ENCODE measurements at regions not wholly inside any gene's neighbourhood (a gene's known extent, or its start where the extent isn't known, plus 50 kb on each side); places are given as distances from the start of the nearest gene placed in this dataset.

- DNase-seq, result no peak
These were observed 243.4 kb upstream of the STS start for GRCh38 chrX:6904156-6904555.

GRCh38 chrX:6898371-6898770 is 249.1 kb upstream of the STS start:
- DNase-seq, result no peak

GRCh38 chrX:6891404-6891803 is 256.1 kb upstream of the STS start:
- no peak for DNase-seq

- DNase-seq, result no peak
These were observed 256.8 kb upstream of the STS start for GRCh38 chrX:6890544-6891261.

- DNase-seq, result no peak
These were observed 261.6 kb upstream of the STS start for GRCh38 chrX:6885909-6886308.

GRCh38 chrX:6885396-6885795 is 262.1 kb upstream of the STS start:
- no peak for DNase-seq

- DNase-seq, result no peak
These were observed 286.1 kb upstream of the STS start for GRCh38 chrX:6861456-6861855.

- no peak for DNase-seq
These were observed 289.8 kb upstream of the STS start for GRCh38 chrX:6857749-6858148.

GRCh38 chrX:6856471-6856870 is 291.0 kb upstream of the STS start:
- DNase-seq, result no peak

- no peak for DNase-seq
These were observed 294.6 kb upstream of the STS start for GRCh38 chrX:6852869-6853268.

GRCh38 chrX:6852121-6852520 is 295.4 kb upstream of the STS start:
- no peak for DNase-seq

- DNase-seq, result no peak
These were observed 296.4 kb upstream of the STS start for GRCh38 chrX:6851140-6851539.

GRCh38 chrX:6849716-6850414 is 297.6 kb upstream of the STS start:
- DNase-seq, result no peak

- DNase-seq, result no peak
These were observed 297.7 kb upstream of the VCX3A start for GRCh38 chrX:6832619-6833018.

GRCh38 chrX:6826856-6827255 is 291.9 kb upstream of the VCX3A start:
- no peak for DNase-seq

- no peak for DNase-seq
These were observed 286.8 kb upstream of the VCX3A start for GRCh38 chrX:6821730-6822129.

- no peak for DNase-seq
These were observed 279.0 kb upstream of the VCX3A start for GRCh38 chrX:6813836-6814370.

GRCh38 chrX:6812087-6812486 is 277.2 kb upstream of the VCX3A start:
- no peak for DNase-seq

- no peak for DNase-seq
These were observed 275.9 kb upstream of the VCX3A start for GRCh38 chrX:6810776-6811175.

GRCh38 chrX:6803607-6804006 is 268.7 kb upstream of the VCX3A start:
- no peak for DNase-seq

- no peak for DNase-seq
These were observed 258.1 kb upstream of the VCX3A start for GRCh38 chrX:6793000-6793399.

- no peak for DNase-seq
These were observed 249.0 kb upstream of the VCX3A start for GRCh38 chrX:6783912-6784311.

- no peak for DNase-seq
These were observed 247.9 kb upstream of the VCX3A start for GRCh38 chrX:6782831-6783230.

Measured in retina (tissue), 1 donor.